ENCODE measurements at regions not wholly inside any gene's neighbourhood (a gene's known extent, or its start where the extent isn't known, plus 50 kb on each side); places are given as distances from the start of the nearest gene placed in this dataset.

DNA sequence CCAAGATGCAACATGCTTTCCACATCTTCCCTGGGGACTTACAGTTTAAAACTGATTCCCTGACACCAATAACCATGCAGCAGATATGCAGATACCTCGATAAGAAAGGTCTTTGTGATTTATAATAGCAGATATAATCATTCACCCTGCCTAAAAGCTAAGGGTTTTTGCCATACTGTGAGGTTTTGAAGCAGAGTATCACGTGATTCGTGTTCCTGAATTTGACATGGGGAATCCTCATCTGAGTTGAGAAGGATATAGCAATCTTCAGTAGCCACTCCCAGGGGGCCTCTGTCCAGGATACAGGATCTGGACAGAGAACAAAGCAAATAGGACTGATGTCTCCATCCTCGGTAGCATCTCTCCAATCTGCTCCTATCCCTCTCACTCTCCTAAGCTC is 79.1 kb upstream of the SDK2 start:
- TF ChIP-seq, protein P1, sequence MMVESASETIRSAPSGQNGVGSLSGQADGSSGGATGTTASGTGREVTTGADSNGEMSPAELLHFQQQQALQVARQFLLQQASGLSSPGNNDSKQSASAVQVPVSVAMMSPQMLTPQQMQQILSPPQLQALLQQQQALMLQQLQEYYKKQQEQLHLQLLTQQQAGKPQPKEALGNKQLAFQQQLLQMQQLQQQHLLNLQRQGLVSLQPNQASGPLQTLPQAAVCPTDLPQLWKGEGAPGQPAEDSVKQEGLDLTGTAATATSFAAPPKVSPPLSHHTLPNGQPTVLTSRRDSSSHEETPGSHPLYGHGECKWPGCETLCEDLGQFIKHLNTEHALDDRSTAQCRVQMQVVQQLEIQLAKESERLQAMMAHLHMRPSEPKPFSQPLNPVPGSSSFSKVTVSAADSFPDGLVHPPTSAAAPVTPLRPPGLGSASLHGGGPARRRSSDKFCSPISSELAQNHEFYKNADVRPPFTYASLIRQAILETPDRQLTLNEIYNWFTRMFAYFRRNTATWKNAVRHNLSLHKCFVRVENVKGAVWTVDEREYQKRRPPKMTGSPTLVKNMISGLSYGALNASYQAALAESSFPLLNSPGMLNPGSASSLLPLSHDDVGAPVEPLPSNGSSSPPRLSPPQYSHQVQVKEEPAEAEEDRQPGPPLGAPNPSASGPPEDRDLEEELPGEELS (CRISPR knock-in tag; IDR thresholded peaks at IDR 0.05), result no peak
- TF ChIP-seq, protein P2, sequence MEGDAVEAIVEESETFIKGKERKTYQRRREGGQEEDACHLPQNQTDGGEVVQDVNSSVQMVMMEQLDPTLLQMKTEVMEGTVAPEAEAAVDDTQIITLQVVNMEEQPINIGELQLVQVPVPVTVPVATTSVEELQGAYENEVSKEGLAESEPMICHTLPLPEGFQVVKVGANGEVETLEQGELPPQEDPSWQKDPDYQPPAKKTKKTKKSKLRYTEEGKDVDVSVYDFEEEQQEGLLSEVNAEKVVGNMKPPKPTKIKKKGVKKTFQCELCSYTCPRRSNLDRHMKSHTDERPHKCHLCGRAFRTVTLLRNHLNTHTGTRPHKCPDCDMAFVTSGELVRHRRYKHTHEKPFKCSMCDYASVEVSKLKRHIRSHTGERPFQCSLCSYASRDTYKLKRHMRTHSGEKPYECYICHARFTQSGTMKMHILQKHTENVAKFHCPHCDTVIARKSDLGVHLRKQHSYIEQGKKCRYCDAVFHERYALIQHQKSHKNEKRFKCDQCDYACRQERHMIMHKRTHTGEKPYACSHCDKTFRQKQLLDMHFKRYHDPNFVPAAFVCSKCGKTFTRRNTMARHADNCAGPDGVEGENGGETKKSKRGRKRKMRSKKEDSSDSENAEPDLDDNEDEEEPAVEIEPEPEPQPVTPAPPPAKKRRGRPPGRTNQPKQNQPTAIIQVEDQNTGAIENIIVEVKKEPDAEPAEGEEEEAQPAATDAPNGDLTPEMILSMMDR (IDR thresholded peaks at IDR 0.05), result no peak
- no peak for TF ChIP-seq SOX15 (CRISPR knock-in tag; IDR thresholded peaks at IDR 0.05)
- TF ChIP-seq, protein P3, sequence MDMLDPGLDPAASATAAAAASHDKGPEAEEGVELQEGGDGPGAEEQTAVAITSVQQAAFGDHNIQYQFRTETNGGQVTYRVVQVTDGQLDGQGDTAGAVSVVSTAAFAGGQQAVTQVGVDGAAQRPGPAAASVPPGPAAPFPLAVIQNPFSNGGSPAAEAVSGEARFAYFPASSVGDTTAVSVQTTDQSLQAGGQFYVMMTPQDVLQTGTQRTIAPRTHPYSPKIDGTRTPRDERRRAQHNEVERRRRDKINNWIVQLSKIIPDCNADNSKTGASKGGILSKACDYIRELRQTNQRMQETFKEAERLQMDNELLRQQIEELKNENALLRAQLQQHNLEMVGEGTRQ (CRISPR knock-in tag; IDR thresholded peaks at IDR 0.05), result no peak
- no peak for TF ChIP-seq GABPB1 (CRISPR knock-in tag; IDR thresholded peaks at IDR 0.05)
- no peak for TF ChIP-seq ZNF263 (CRISPR knock-in tag; IDR thresholded peaks at IDR 0.05; ENCODE audit: low read depth)
- no peak for TF ChIP-seq ZNF396 (CRISPR knock-in tag; IDR thresholded peaks at IDR 0.05; ENCODE audit: borderline replicate concordance)
- TF ChIP-seq ESRRA (CRISPR knock-in tag; IDR thresholded peaks at IDR 0.05; ENCODE audit: borderline replicate concordance), result no peak
- TF ChIP-seq CREB1 (CRISPR knock-in tag; IDR thresholded peaks at IDR 0.05), result no peak
- TF ChIP-seq, protein P4, sequence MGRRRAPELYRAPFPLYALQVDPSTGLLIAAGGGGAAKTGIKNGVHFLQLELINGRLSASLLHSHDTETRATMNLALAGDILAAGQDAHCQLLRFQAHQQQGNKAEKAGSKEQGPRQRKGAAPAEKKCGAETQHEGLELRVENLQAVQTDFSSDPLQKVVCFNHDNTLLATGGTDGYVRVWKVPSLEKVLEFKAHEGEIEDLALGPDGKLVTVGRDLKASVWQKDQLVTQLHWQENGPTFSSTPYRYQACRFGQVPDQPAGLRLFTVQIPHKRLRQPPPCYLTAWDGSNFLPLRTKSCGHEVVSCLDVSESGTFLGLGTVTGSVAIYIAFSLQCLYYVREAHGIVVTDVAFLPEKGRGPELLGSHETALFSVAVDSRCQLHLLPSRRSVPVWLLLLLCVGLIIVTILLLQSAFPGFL (CRISPR knock-in tag; IDR thresholded peaks at IDR 0.05; ENCODE audit: borderline replicate concordance), result no peak
